Mesendoderm (in vitro differentiated cells): ENCODE measurements at regions not wholly inside any gene's neighbourhood (a gene's known extent, or its start where the extent isn't known, plus 50 kb on each side); places are given as distances from the start of the nearest gene placed in this dataset.
A peak's percentile ranks its signal among the peaks of the same experiment; 100 is the strongest.
"Not testable (repeated sequence)": the region's sequence is repeated elsewhere in the genome, so short reads cannot be mapped to it uniquely, and the experiment has no call there.

Experiments used
- DNase-seq: peaks from one replicate; pipeline ENCODE4 v3.0.0; 2013
- H2AK5ac ChIP-seq: 2 replicates; pipeline ENCODE4 v1.6.1; 2013; ENCODE audit warnings: low read length, inconsistent platforms
- H2BK120ac ChIP-seq: 2 replicates; pipeline ENCODE4 v1.6.1; 2013; ENCODE audit warnings: low read depth, mild to moderate bottlenecking, low read length, moderate library complexity, mixed read lengths
- H2BK15ac ChIP-seq: replicated peaks from 2 replicates; pipeline ENCODE4 v1.6.1; 2013; ENCODE audit warnings: low read depth, mild to moderate bottlenecking, moderate library complexity
- H2BK5ac ChIP-seq: 2 replicates; pipeline ENCODE4 v1.6.1; 2013; ENCODE audit warnings: low read length, inconsistent platforms
- H3K18ac ChIP-seq: 2 replicates; pipeline ENCODE4 v1.6.1; 2013; ENCODE audit warnings: mild to moderate bottlenecking, low read length, mixed read lengths
- H3K23ac ChIP-seq: one replicate; pipeline ENCODE4 v1.6.1; 2013; ENCODE audit warnings: low read length
- H3K27ac ChIP-seq: 2 replicates; pipeline ENCODE4 v1.5.1; 2013; ENCODE audit warnings: low read depth, mild to moderate bottlenecking, inconsistent platforms, low read length, moderate library complexity
- H3K27me3 ChIP-seq: 2 replicates; pipeline ENCODE4 v1.6.1; 2013; ENCODE audit warnings: low read length, control low read depth, mild to moderate bottlenecking, inconsistent platforms; ENCODE audit not compliant: insufficient read depth, poor library complexity
- H3K36me3 ChIP-seq: 2 replicates; pipeline ENCODE4 v1.6.1; 2013; ENCODE audit warnings: low read length, inconsistent platforms; ENCODE audit not compliant: control insufficient read depth, insufficient read depth
- H3K4ac ChIP-seq: one replicate; pipeline ENCODE4 v1.6.1; 2013; ENCODE audit warnings: low read depth, mild to moderate bottlenecking, low read length, moderate library complexity
- H3K4me1 ChIP-seq: 2 replicates; pipeline ENCODE4 v1.6.1; 2013; ENCODE audit warnings: low read depth, low read length, inconsistent platforms; ENCODE audit not compliant: control insufficient read depth
- H3K4me2 ChIP-seq: 2 replicates; pipeline ENCODE4 v1.6.1; 2013; ENCODE audit warnings: low read length
- H3K4me3 ChIP-seq: 2 replicates; pipeline ENCODE4 v1.5.1; 2013; ENCODE audit warnings: mild to moderate bottlenecking, low read length
- H3K56ac ChIP-seq: one replicate; pipeline ENCODE4 v1.6.1; 2013; ENCODE audit warnings: low read length
- H3K79me1 ChIP-seq: 2 replicates; pipeline ENCODE4 v1.6.1; 2013; ENCODE audit warnings: low read length, inconsistent platforms
- H3K79me2 ChIP-seq: 2 replicates; pipeline ENCODE4 v1.6.1; 2013; ENCODE audit warnings: mild to moderate bottlenecking, low read length; ENCODE audit not compliant: control insufficient read depth, insufficient read depth
- H3K9ac ChIP-seq: 2 replicates; pipeline ENCODE4 v1.6.1; 2013; ENCODE audit warnings: low read length, inconsistent platforms
- H4K5ac ChIP-seq: one replicate; pipeline ENCODE4 v1.6.1; 2013; ENCODE audit warnings: low read length
- H4K8ac ChIP-seq: one replicate; pipeline ENCODE4 v1.6.1; 2013; ENCODE audit warnings: low read depth, mild to moderate bottlenecking, control low read depth, low read length, moderate library complexity
- WGBS: extraction: QIAGEN DNeasy Blood & Tissue Kit; methylation state at CpG from one replicate; pipeline ENCODE4 v1.1.7; 2013; ENCODE audit warnings: low lambda C conversion rate, missing lambda C conversion rate; ENCODE audit not compliant: insufficient coverage; ENCODE audit errors: extremely low coverage; 5-methylcytosine and 5-hydroxymethylcytosine counted together

DNA sequence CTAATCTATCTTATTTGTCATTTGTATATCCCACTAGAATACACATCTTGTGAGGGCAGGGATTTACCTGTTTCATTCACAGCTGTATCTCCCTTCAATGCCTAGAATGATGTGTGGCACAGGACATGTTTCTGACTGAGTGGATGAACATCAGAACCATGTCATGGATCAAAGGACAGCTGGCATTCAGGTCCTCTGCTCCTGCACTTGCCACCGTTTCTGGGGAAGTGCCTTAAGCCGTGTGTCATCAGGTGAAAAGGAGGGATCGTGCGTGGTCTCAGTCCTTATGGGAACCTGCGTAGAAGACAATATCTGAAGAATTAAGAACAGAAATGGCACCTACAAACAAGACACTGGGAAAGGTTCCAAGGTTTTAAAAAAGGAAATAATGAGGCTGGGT is 206.1 kb upstream of the GATA6 start:
- H3K27ac ChIP-seq: no peak overlapping the region
- no peak for DNase-seq
- WGBS: no CpG with 5 or more reads among the region's 5 CpGs
- H2BK15ac ChIP-seq: no peak overlapping the region
- H3K79me2 ChIP-seq: no peaks in the 10 kb centered on the region
- no peaks in the 10 kb centered on the region for H3K79me1 ChIP-seq
- no peak overlapping the region for H3K4ac ChIP-seq
- no peak overlapping the region for H4K8ac ChIP-seq
- H4K5ac ChIP-seq: no peak overlapping the region
- peak overlapping the region; percentile 32 for H2BK120ac ChIP-seq
- H3K4me3 ChIP-seq: no peak overlapping the region
- H3K36me3 ChIP-seq: no peaks in the 10 kb centered on the region
- no peak overlapping the region for H3K56ac ChIP-seq
- H3K4me2 ChIP-seq: no peak overlapping the region
- no peak overlapping the region for H3K23ac ChIP-seq
- H2AK5ac ChIP-seq: peak overlapping the region; percentile 60
- H3K4me1 ChIP-seq: no peaks in the 10 kb centered on the region
- H2BK5ac ChIP-seq: no peak overlapping the region
- no peak overlapping the region for H3K18ac ChIP-seq
- no peaks in the 10 kb centered on the region for H3K27me3 ChIP-seq
- H3K9ac ChIP-seq: no peak overlapping the region

DNA sequence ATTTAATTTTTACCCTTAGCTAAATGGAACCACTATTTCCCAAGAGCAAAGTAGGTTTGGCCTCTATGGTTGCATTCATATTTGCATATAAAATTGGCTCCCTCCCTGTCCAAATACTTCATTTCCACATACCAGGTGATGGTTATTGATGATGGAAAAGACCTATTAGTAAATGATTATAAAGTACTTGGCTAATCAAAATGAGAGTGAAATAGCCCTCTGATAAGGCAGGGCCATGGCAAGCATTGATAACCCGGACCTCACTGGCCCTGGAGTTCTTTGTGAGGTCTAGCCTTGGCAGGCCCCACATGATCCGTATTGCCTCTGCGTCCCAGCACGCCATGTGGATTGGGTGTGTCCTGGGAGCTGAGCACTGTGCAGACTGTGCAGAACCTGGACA is 201.1 kb upstream of the GATA6 start:
- H3K18ac ChIP-seq: no peak overlapping the region
- H3K27me3 ChIP-seq: no peaks in the 10 kb centered on the region
- no peak overlapping the region for H3K27ac ChIP-seq
- no peak overlapping the region for H3K23ac ChIP-seq
- H3K4me2 ChIP-seq: no peak overlapping the region
- H4K5ac ChIP-seq: no peak overlapping the region
- no peak overlapping the region for H2BK120ac ChIP-seq
- no peak overlapping the region for H2BK15ac ChIP-seq
- no CpG with 5 or more reads among the region's 4 CpGs for WGBS
- no peak overlapping the region for H2AK5ac ChIP-seq
- H3K79me2 ChIP-seq: no peaks in the 10 kb centered on the region
- no peak for DNase-seq
- H4K8ac ChIP-seq: no peak overlapping the region
- no peaks in the 10 kb centered on the region for H3K36me3 ChIP-seq
- H2BK5ac ChIP-seq: no peak overlapping the region
- no peak overlapping the region for H3K9ac ChIP-seq
- no peaks in the 10 kb centered on the region for H3K79me1 ChIP-seq
- no peak overlapping the region for H3K4me3 ChIP-seq
- no peaks in the 10 kb centered on the region for H3K4me1 ChIP-seq
- no peak overlapping the region for H3K56ac ChIP-seq
- no peak overlapping the region for H3K4ac ChIP-seq

GRCh38 chr18:21972281-21972680 is 197.1 kb upstream of the GATA6 start:
- Histone ChIP-seq H3K4me2 (no peak overlapping the region), H2BK5ac (no peak overlapping the region), H3K79me1 (no peaks in the 10 kb centered on the region), H3K79me2 (no peaks in the 10 kb centered on the region), H3K4me3 (no peak overlapping the region), H3K23ac (no peak overlapping the region), H3K4me1 (no peaks in the 10 kb centered on the region), H3K27ac (no peak overlapping the region), H4K5ac (no peak overlapping the region), H3K18ac (no peak overlapping the region), H2AK5ac (peak overlapping the region; percentile 58), H3K56ac (peak overlapping the region; percentile 64), H3K36me3 (no peaks in the 10 kb centered on the region), H2BK120ac (no peak overlapping the region), H3K4ac (no peak overlapping the region), H3K27me3 (no peaks in the 10 kb centered on the region), H2BK15ac (no peak overlapping the region), H4K8ac (no peak overlapping the region), H3K9ac (no peak overlapping the region)
- DNase-seq: no peak
- no CpG with 5 or more reads among the region's 7 CpGs for WGBS

DNA sequence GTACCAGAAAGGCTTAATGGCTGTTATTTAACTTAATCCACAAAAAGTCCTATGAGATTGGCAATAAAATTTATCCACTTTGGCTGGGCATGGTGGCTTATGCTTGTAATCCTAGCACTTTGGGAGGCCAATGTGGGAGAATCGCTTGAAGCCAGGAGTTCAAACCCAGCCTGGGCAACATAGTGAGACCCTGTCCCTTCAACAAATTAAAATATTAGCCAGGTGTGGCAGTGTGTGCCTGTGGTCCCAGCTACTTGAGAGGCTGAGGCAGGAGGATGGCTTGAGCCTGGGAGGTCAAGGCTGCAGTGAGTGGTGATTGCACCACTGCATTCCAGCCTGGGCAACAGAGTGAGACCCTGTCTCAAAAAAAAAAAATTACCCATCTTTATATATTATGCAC is 193.4 kb upstream of the GATA6 start:
- H3K9ac ChIP-seq, H3K4ac ChIP-seq, H3K4me2 ChIP-seq, H3K79me1 ChIP-seq, H3K36me3 ChIP-seq, H3K27me3 ChIP-seq, H2BK15ac ChIP-seq, H4K5ac ChIP-seq, H2BK120ac ChIP-seq, H3K23ac ChIP-seq, H3K56ac ChIP-seq, H3K79me2 ChIP-seq, H4K8ac ChIP-seq, H2AK5ac ChIP-seq, DNase-seq, H3K27ac ChIP-seq, H3K4me3 ChIP-seq, H3K4me1 ChIP-seq, H2BK5ac ChIP-seq, H3K18ac ChIP-seq: not testable (repeated sequence)
- WGBS: no CpG with 5 or more reads among the region's 1 CpG

GRCh38 chr18:21978546-21979170 is 190.7 kb upstream of the GATA6 start:
- H3K56ac ChIP-seq: peak overlapping the region; percentile 51
- H3K9ac ChIP-seq: no peak overlapping the region
- DNase-seq: no peak
- no peaks in the 10 kb centered on the region for H3K27me3 ChIP-seq
- H4K5ac ChIP-seq: no peak overlapping the region
- no peak overlapping the region for H2BK5ac ChIP-seq
- peak overlapping the region; percentile 76 for H2BK15ac ChIP-seq
- peak overlapping the region; percentile 53 for H3K18ac ChIP-seq
- H2AK5ac ChIP-seq: no peak overlapping the region
- no peak overlapping the region for H3K4me2 ChIP-seq
- WGBS: no CpG with 5 or more reads among the region's 13 CpGs
- H3K36me3 ChIP-seq: no peaks in the 10 kb centered on the region
- no peak overlapping the region for H3K4ac ChIP-seq
- peaks cover 5% of the 10 kb centered on the region for H3K4me1 ChIP-seq
- H3K27ac ChIP-seq: no peak overlapping the region
- H4K8ac ChIP-seq: no peak overlapping the region
- H3K79me2 ChIP-seq: no peaks in the 10 kb centered on the region
- H3K23ac ChIP-seq: no peak overlapping the region
- H3K79me1 ChIP-seq: no peaks in the 10 kb centered on the region
- H3K4me3 ChIP-seq: no peak overlapping the region
- no peak overlapping the region for H2BK120ac ChIP-seq

- Histone ChIP-seq H3K56ac (no peak overlapping the region), H2BK15ac (peak overlapping the region; percentile 76), H3K27ac (no peak overlapping the region), H3K27me3 (no peaks in the 10 kb centered on the region), H3K79me2 (no peaks in the 10 kb centered on the region), H3K4ac (no peak overlapping the region), H4K8ac (no peak overlapping the region), H2BK120ac (no peak overlapping the region), H3K4me3 (no peak overlapping the region), H2BK5ac (no peak overlapping the region), H3K9ac (no peak overlapping the region), H3K18ac (peak overlapping the region; percentile 53), H3K36me3 (no peaks in the 10 kb centered on the region), H3K23ac (no peak overlapping the region), H4K5ac (no peak overlapping the region), H3K4me1 (peaks cover 5% of the 10 kb centered on the region), H3K79me1 (no peaks in the 10 kb centered on the region), H3K4me2 (no peak overlapping the region), H2AK5ac (no peak overlapping the region)
- DNase-seq: no peak
- WGBS: no CpG with 5 or more reads among the region's 4 CpGs
Measured at GRCh38 chr18:21979171-21979560, 190.2 kb upstream of the GATA6 start.
